ENCODE measurements at regions not wholly inside any gene's neighbourhood (a gene's known extent, or its start where the extent isn't known, plus 50 kb on each side); places are given as distances from the start of the nearest gene placed in this dataset.

- TF ChIP-seq CTCF (IDR thresholded peaks at IDR 0.05): no peak
- TF ChIP-seq ZFX (IDR thresholded peaks at IDR 0.05; ENCODE audit: borderline replicate concordance): no peak
Observed at GRCh38 chr1:193313354-193314140, 127.1 kb upstream of the B3GALT2 start.

Data from 22Rv1 (cell line).